Germinal center (tissue), 1 donor: ENCODE measurements at regions not wholly inside any gene's neighbourhood (a gene's known extent, or its start where the extent isn't known, plus 50 kb on each side); places are given as distances from the start of the nearest gene placed in this dataset.

ENCODE experiments used
- DNase-seq: peaks from one replicate; pipeline ENCODE4 v3.0.0; 2012; ENCODE audit warnings: mixed read lengths, low spot score

- DNase-seq = no peak
These were observed 376.9 kb downstream of the PPP3CA start for GRCh38 chr4:100970414-100970813.

- no peak for DNase-seq
These were observed 377.4 kb downstream of the PPP3CA start for GRCh38 chr4:100969925-100970324.

GRCh38 chr4:100968046-100968445 lies 379.3 kb downstream of the PPP3CA start:
- DNase-seq = no peak

- DNase-seq = no peak
These were observed 383.7 kb downstream of the PPP3CA start for GRCh38 chr4:100963627-100964026.

GRCh38 chr4:100962698-100963097 lies 384.6 kb downstream of the PPP3CA start:
- no peak for DNase-seq

GRCh38 chr4:100960232-100960631 lies 387.1 kb downstream of the PPP3CA start:
- DNase-seq = no peak

- DNase-seq = no peak
These were observed 393.3 kb downstream of the PPP3CA start for GRCh38 chr4:100954046-100954445.

GRCh38 chr4:100953616-100954015 lies 393.7 kb downstream of the PPP3CA start:
- no peak for DNase-seq

GRCh38 chr4:100952590-100952989 lies 394.7 kb downstream of the PPP3CA start:
- no peak for DNase-seq

- DNase-seq = no peak
These were observed 397.9 kb downstream of the PPP3CA start for GRCh38 chr4:100949350-100949935.

GRCh38 chr4:100948911-100949310 lies 398.4 kb downstream of the PPP3CA start:
- DNase-seq = no peak

- DNase-seq = no peak
These were observed 401.5 kb downstream of the PPP3CA start for GRCh38 chr4:100945789-100946188.

GRCh38 chr4:100938698-100939097 lies 408.6 kb downstream of the PPP3CA start:
- no peak for DNase-seq

GRCh38 chr4:100936661-100937375 lies 410.5 kb downstream of the PPP3CA start:
- DNase-seq = no peak

GRCh38 chr4:100935090-100935489 lies 412.2 kb downstream of the PPP3CA start:
- peak; percentile 21 for DNase-seq

- DNase-seq = no peak
These were observed 413.7 kb downstream of the PPP3CA start for GRCh38 chr4:100933628-100934027.

- no peak for DNase-seq
These were observed 411.9 kb upstream of the EMCN start for GRCh38 chr4:100929758-100930157.

GRCh38 chr4:100929135-100929534 lies 411.3 kb upstream of the EMCN start:
- DNase-seq = no peak

- DNase-seq = no peak
These were observed 408.4 kb upstream of the EMCN start for GRCh38 chr4:100926039-100926717.

GRCh38 chr4:100913685-100914084 lies 395.9 kb upstream of the EMCN start:
- DNase-seq = no peak

- no peak for DNase-seq
These were observed 390.7 kb upstream of the EMCN start for GRCh38 chr4:100908540-100908939.

- DNase-seq = no peak
These were observed 389.9 kb upstream of the EMCN start for GRCh38 chr4:100907465-100908454.
